H9 (cell line): ENCODE measurements at regions not wholly inside any gene's neighbourhood (a gene's known extent, or its start where the extent isn't known, plus 50 kb on each side); places are given as distances from the start of the nearest gene placed in this dataset.

ENCODE experiments used
- DNase-seq: peaks from one replicate; pipeline ENCODE4 v3.0.0-alpha.2; 2017
- H2AFZ ChIP-seq: one replicate; pipeline ENCODE4 v1.6.1; 2013; ENCODE audit warnings: mild to moderate bottlenecking, low read length, control low read depth, moderate library complexity
- H2AK5ac ChIP-seq: 2 replicates; pipeline ENCODE4 v1.6.1; 2013; ENCODE audit warnings: low read length, control low read depth, mixed read lengths; ENCODE audit not compliant: insufficient read length
- H2BK120ac ChIP-seq: one replicate; pipeline ENCODE4 v1.6.1; 2013; ENCODE audit warnings: low read depth, mild to moderate bottlenecking, low read length, control low read depth, inconsistent platforms; ENCODE audit not compliant: poor library complexity, severe bottlenecking
- H2BK12ac ChIP-seq: 2 replicates; pipeline ENCODE4 v1.6.1; 2013; ENCODE audit warnings: low read length, control low read depth, mixed read lengths, low read depth; ENCODE audit not compliant: insufficient read length
- H2BK15ac ChIP-seq: 2 replicates; pipeline ENCODE4 v1.6.1; 2013; ENCODE audit warnings: low read depth, low read length, control low read depth
- H2BK20ac ChIP-seq: one replicate; pipeline ENCODE4 v1.6.1; 2013; ENCODE audit warnings: low read depth, mild to moderate bottlenecking, low read length, control low read depth, inconsistent platforms; ENCODE audit not compliant: poor library complexity, severe bottlenecking
- H2BK5ac ChIP-seq: 2 replicates; pipeline ENCODE4 v1.6.1; 2013; ENCODE audit warnings: low read length, control low read depth, mixed read lengths; ENCODE audit not compliant: insufficient read length
- H3K14ac ChIP-seq: 2 replicates; pipeline ENCODE4 v1.6.1; 2013; ENCODE audit warnings: low read length, control low read depth; ENCODE audit not compliant: insufficient read depth
- H3K18ac ChIP-seq: 2 replicates; pipeline ENCODE4 v1.6.1; 2013; ENCODE audit warnings: low read depth, mild to moderate bottlenecking, mixed read lengths, low read length, control low read depth; ENCODE audit not compliant: insufficient read length
- H3K23ac ChIP-seq: 2 replicates; pipeline ENCODE4 v1.6.1; 2013; ENCODE audit warnings: low read length, control low read depth, mixed read lengths, low read depth; ENCODE audit not compliant: insufficient read length
- H3K23me2 ChIP-seq: 2 replicates; pipeline ENCODE4 v1.6.1; 2013; ENCODE audit warnings: low read depth, mild to moderate bottlenecking, mixed read lengths, low read length, control low read depth; ENCODE audit not compliant: insufficient read length, poor library complexity, severe bottlenecking
- H3K27ac ChIP-seq: 2 replicates; pipeline ENCODE4 v1.5.1; 2013; ENCODE audit warnings: low read length, control low read depth, mixed read lengths, low read depth; ENCODE audit not compliant: insufficient read length
- H3K27me3 ChIP-seq: 2 replicates; pipeline ENCODE4 v1.6.1; 2013; ENCODE audit warnings: low read length, control low read depth, inconsistent platforms; ENCODE audit not compliant: insufficient read depth
- H3K4ac ChIP-seq: 2 replicates; pipeline ENCODE4 v1.6.1; 2013; ENCODE audit warnings: low read depth, mild to moderate bottlenecking, control low read depth, inconsistent platforms, low read length, moderate library complexity
- H3K4me1 ChIP-seq: 2 replicates; pipeline ENCODE4 v1.6.1; 2013; ENCODE audit warnings: low read length, control low read depth, inconsistent platforms; ENCODE audit not compliant: insufficient read depth
- H3K4me2 ChIP-seq: 2 replicates; pipeline ENCODE4 v1.6.1; 2013; ENCODE audit warnings: low read length, control low read depth, mixed read lengths; ENCODE audit not compliant: insufficient read length, insufficient read depth
- H3K56ac ChIP-seq: 2 replicates; pipeline ENCODE4 v1.6.1; 2013; ENCODE audit warnings: low read depth, mild to moderate bottlenecking, mixed read lengths, low read length, control low read depth; ENCODE audit not compliant: insufficient read length
- H3K79me1 ChIP-seq: 2 replicates; pipeline ENCODE4 v1.6.1; 2013; ENCODE audit warnings: low read depth, mild to moderate bottlenecking, moderate library complexity, low read length, control low read depth, inconsistent platforms; ENCODE audit not compliant: insufficient read depth, poor library complexity, severe bottlenecking
- H3K79me2 ChIP-seq: 2 replicates; pipeline ENCODE4 v1.6.1; 2013; ENCODE audit warnings: low read length, control low read depth, inconsistent platforms; ENCODE audit not compliant: insufficient read depth
- H3K9ac ChIP-seq: 2 replicates; pipeline ENCODE4 v1.6.1; 2013; ENCODE audit warnings: low read length, control low read depth, mixed read lengths; ENCODE audit not compliant: insufficient read length; ENCODE audit errors: extremely low read depth
- H3K9me3 ChIP-seq: one replicate; pipeline ENCODE4 v1.6.1; 2013; ENCODE audit warnings: low read depth, low read length, inconsistent platforms; ENCODE audit not compliant: control insufficient read depth
- H3T11ph ChIP-seq: one replicate; pipeline ENCODE4 v1.6.1; 2013; ENCODE audit warnings: mild to moderate bottlenecking, low read length, control low read depth, inconsistent platforms
- H4K20me1 ChIP-seq: one replicate; pipeline ENCODE4 v1.6.1; 2013; ENCODE audit not compliant: control insufficient read depth, insufficient read length, insufficient read depth
- H4K5ac ChIP-seq: 2 replicates; pipeline ENCODE4 v1.6.1; 2013; ENCODE audit warnings: low read depth, mild to moderate bottlenecking, mixed read lengths, low read length, control low read depth; ENCODE audit not compliant: insufficient read length
- H4K8ac ChIP-seq: replicated peaks from 2 replicates; pipeline ENCODE4 v1.6.1; 2013; ENCODE audit warnings: low read length, control low read depth, mixed read lengths, low read depth; ENCODE audit not compliant: insufficient read length
- H4K91ac ChIP-seq: 2 replicates; pipeline ENCODE4 v1.6.1; 2013; ENCODE audit warnings: low read depth, mild to moderate bottlenecking, moderate library complexity, mixed read lengths, low read length, control low read depth; ENCODE audit not compliant: insufficient read length
- H3K27ac Mint-ChIP-seq, 3 experiments: 2 replicates in 2 of 3; 3 replicates in 1 of 3; pipeline ENCODE4 v1.8.0; 2020 to 2021; ENCODE audit warnings: mixed read lengths in 3 of 3, mild to moderate bottlenecking in 1 of 3, moderate library complexity in 1 of 3
- H3K27me3 Mint-ChIP-seq: 2 replicates; pipeline ENCODE4 v1.8.0; 2021; ENCODE audit warnings: low read depth, mild to moderate bottlenecking, moderate library complexity, mixed read lengths
- H3K36me3 Mint-ChIP-seq, 3 experiments: 2 replicates in 2 of 3; 3 replicates in 1 of 3; pipeline ENCODE4 v1.8.0; 2020 to 2021; ENCODE audit warnings: low read depth in 3 of 3, mixed read lengths in 3 of 3; ENCODE audit not compliant: insufficient read depth in 1 of 3
- H3K4me1 Mint-ChIP-seq, 2 experiments: 2 replicates each; pipeline ENCODE4 v1.8.0; 2020; ENCODE audit warnings: mixed read lengths in 2 of 2
- H3K4me3 Mint-ChIP-seq, 2 experiments: 2 replicates in 1 of 2; 3 replicates in 1 of 2; pipeline ENCODE4 v1.8.0; 2020 to 2021; ENCODE audit warnings: mild to moderate bottlenecking in 2 of 2, mixed read lengths in 2 of 2, moderate library complexity in 1 of 2
- H3K9me3 Mint-ChIP-seq, 2 experiments: 2 replicates in 1 of 2; 3 replicates in 1 of 2; pipeline ENCODE4 v1.8.0; 2020; ENCODE audit warnings: mild to moderate bottlenecking in 2 of 2, mixed read lengths in 2 of 2, moderate library complexity in 1 of 2
- CTCF ChIP-seq: fragments of 200-600 bp; sonication (generic); conservative IDR thresholded peaks from 3 replicates; pipeline ENCODE4 v1.8.0; 2021; ENCODE audit warnings: antibody characterized with exemption, mild to moderate bottlenecking
- WGBS: extraction: QIAGEN DNeasy Blood & Tissue Kit; methylation state at CpG from one replicate; pipeline ENCODE4 v1.1.7; 2013; ENCODE audit warnings: missing lambda C conversion rate, low lambda C conversion rate, mixed read lengths; ENCODE audit not compliant: insufficient read length; ENCODE audit errors: extremely low coverage; 5-methylcytosine and 5-hydroxymethylcytosine counted together

GRCh38 chr2:12637754-12638153 lies 79.0 kb upstream of the TRIB2 start:
- Histone ChIP-seq H4K20me1 (no peaks in the 10 kb centered on the region), H3K9me3 (no peaks in the 10 kb centered on the region), H3K4ac (no peak overlapping the region), H3T11ph (no peak overlapping the region), H4K91ac (no peak overlapping the region), H3K79me1 (no peaks in the 10 kb centered on the region), H2AFZ (no peak overlapping the region), H4K8ac (no peak overlapping the region), H3K4me1 (no peaks in the 10 kb centered on the region), H3K56ac (no peak overlapping the region), H3K14ac (no peak overlapping the region), H2BK15ac (no peak overlapping the region), H4K5ac (no peak overlapping the region), H2AK5ac (no peak overlapping the region), H3K79me2 (no peaks in the 10 kb centered on the region), H2BK20ac (no peak overlapping the region), H3K18ac (no peak overlapping the region), H3K23me2 (no peaks in the 10 kb centered on the region), H2BK5ac (no peak overlapping the region), H3K4me2 (no peak overlapping the region), H3K23ac (no peak overlapping the region), H2BK12ac (no peak overlapping the region), H2BK120ac (no peak overlapping the region), H3K9ac (no peak overlapping the region), H3K27ac (no peak overlapping the region), H3K27me3 (no peaks in the 10 kb centered on the region)
- WGBS, result no CpG with 5 or more reads among the region's 1 CpG
- Mint-ChIP-seq H3K4me3 (no peak overlapping the region), H3K36me3 (no peaks in the 10 kb centered on the region), H3K9me3 (no peaks in the 10 kb centered on the region), H3K27me3 (no peaks in the 10 kb centered on the region), H3K4me1 (peaks cover 12 to 16% of the 10 kb centered on the region in 2 experiments; a peak in 2 of 4 replicates), H3K27ac (no peak overlapping the region)
- DNase-seq, result no peak
- no peak for TF ChIP-seq CTCF
